Natural killer cell (primary cell): ENCODE measurements at regions not wholly inside any gene's neighbourhood (a gene's known extent, or its start where the extent isn't known, plus 50 kb on each side); places are given as distances from the start of the nearest gene placed in this dataset.

ENCODE experiments used
- ATAC-seq, 3 donors: fragments of 150-1000 bp in 2 of 3; fragments of 200-7000 bp in 1 of 3; cut with Tn5 transposase; 1 replicate in 1 of 3; 2 replicates in 2 of 3; pipeline ENCODE4 v1.10.0; 2021; ENCODE audit warnings: mild to moderate bottlenecking in 2 of 3, moderate library complexity in 2 of 3
- DNase-seq, 2 donors: peaks; one replicate each; pipeline versions ENCODE4 v3.0.0 to v3.0.0-alpha.2; 2013 to 2021; ENCODE audit warnings: mixed read lengths in 1 of 2
- H3K27ac ChIP-seq: one replicate; pipeline ENCODE4 v1.5.1; 2013; ENCODE audit warnings: mild to moderate bottlenecking, low read length
- H3K27me3 ChIP-seq: one replicate; pipeline ENCODE4 v1.6.1; 2013; ENCODE audit warnings: low read length; ENCODE audit not compliant: control insufficient read depth, insufficient read depth
- H3K36me3 ChIP-seq: one replicate; pipeline ENCODE4 v1.6.1; 2013; ENCODE audit warnings: low read length; ENCODE audit not compliant: control insufficient read depth, insufficient read depth
- H3K4me1 ChIP-seq: one replicate; pipeline ENCODE4 v1.6.1; 2013; ENCODE audit warnings: low read length; ENCODE audit not compliant: control insufficient read depth, insufficient read depth
- H3K4me3 ChIP-seq: one replicate; pipeline ENCODE4 v1.5.1; 2013; ENCODE audit warnings: low read length
- H3K9me3 ChIP-seq: one replicate; pipeline ENCODE4 v1.6.1; 2013; ENCODE audit warnings: low read length; ENCODE audit not compliant: control insufficient read depth, insufficient read depth
- H3K27ac Mint-ChIP-seq, 2 donors: one replicate each; pipeline ENCODE4 v1.8.0; 2022; ENCODE audit warnings: mild to moderate bottlenecking in 2 of 2, mixed read lengths in 2 of 2, moderate library complexity in 1 of 2
- H3K27me3 Mint-ChIP-seq, 2 donors: one replicate each; pipeline ENCODE4 v1.8.0; 2022; ENCODE audit warnings: low read depth in 2 of 2, mixed read lengths in 2 of 2
- H3K36me3 Mint-ChIP-seq: one replicate; pipeline ENCODE4 v1.8.0; 2022; ENCODE audit warnings: mixed read lengths
- H3K4me1 Mint-ChIP-seq, 2 donors: one replicate each; pipeline ENCODE4 v1.8.0; 2022; ENCODE audit warnings: mixed read lengths in 2 of 2
- H3K4me3 Mint-ChIP-seq: one replicate; pipeline ENCODE4 v1.8.0; 2022; ENCODE audit warnings: mild to moderate bottlenecking, moderate library complexity, mixed read lengths
- H3K9me3 Mint-ChIP-seq, 2 donors: one replicate each; pipeline ENCODE4 v1.8.0; 2022; ENCODE audit warnings: mixed read lengths in 2 of 2
- CTCF ChIP-seq: fragments of 200-600 bp; IDR thresholded peaks from one replicate; pipeline ENCODE4 v1.8.0; 2022; ENCODE audit warnings: antibody characterized with exemption
- WGBS: methylation state at CpG from one replicate; pipeline ENCODE4 v1.1.7; 2013; ENCODE audit warnings: missing lambda C conversion rate; ENCODE audit not compliant: insufficient coverage; 5-methylcytosine and 5-hydroxymethylcytosine counted together
- intact Hi-C: fragments of 100-400 bp; cut with micrococcal nuclease; formaldehyde crosslinking; loops from one replicate; pipeline ENCODE4 v1.14.2; 2022

GRCh38 chr10:78597796-78598555, 470.8 kb upstream of the ZMIZ1 start:
- Histone ChIP-seq H3K4me1 (no peaks in the 10 kb centered on the region), H3K27ac (no peak overlapping the region), H3K36me3 (no peaks in the 10 kb centered on the region), H3K4me3 (no peak overlapping the region), H3K9me3 (no peaks in the 10 kb centered on the region), H3K27me3 (no peaks in the 10 kb centered on the region)
- no peak overlapping the region for H3K27ac Mint-ChIP-seq
- H3K36me3 Mint-ChIP-seq = no peaks in the 10 kb centered on the region
- no peak for DNase-seq
- H3K9me3 Mint-ChIP-seq = no peaks in the 10 kb centered on the region
- no peak overlapping the region for H3K4me3 Mint-ChIP-seq
- H3K27me3 Mint-ChIP-seq = peaks cover 2 to 14% of the 10 kb centered on the region in 2 donors
- intact Hi-C loops = no loop called here
- TF ChIP-seq CTCF = no peak
- ATAC-seq = no peak
- no peaks in the 10 kb centered on the region for H3K4me1 Mint-ChIP-seq
- WGBS = 94% methylated on average over 11 of the region's 11 CpGs

- Mint-ChIP-seq H3K4me3 (no peak overlapping the region), H3K9me3 (no peaks in the 10 kb centered on the region), H3K36me3 (no peaks in the 10 kb centered on the region), H3K27me3 (peaks cover 2 to 14% of the 10 kb centered on the region in 2 donors), H3K27ac (no peak overlapping the region), H3K4me1 (no peaks in the 10 kb centered on the region)
- intact Hi-C loops = no loop called here
- DNase-seq (peak in 1 of 2 donors; percentile 14), ATAC-seq (no peak)
- Histone ChIP-seq H3K4me1 (no peaks in the 10 kb centered on the region), H3K4me3 (no peak overlapping the region), H3K36me3 (no peaks in the 10 kb centered on the region), H3K27ac (no peak overlapping the region), H3K9me3 (no peaks in the 10 kb centered on the region), H3K27me3 (no peaks in the 10 kb centered on the region)
- no peak for TF ChIP-seq CTCF
- WGBS = 87% methylated on average over 3 of the region's 3 CpGs
Observed at GRCh38 chr10:78599122-78599853, 469.5 kb upstream of the ZMIZ1 start.

GRCh38 chr10:78600121-78600665, 468.6 kb upstream of the ZMIZ1 start:
- TF ChIP-seq CTCF = no peak
- intact Hi-C loops = no loop called here
- Mint-ChIP-seq H3K4me3 (no peak overlapping the region), H3K27me3 (peaks cover 6 to 20% of the 10 kb centered on the region in 2 donors), H3K9me3 (no peaks in the 10 kb centered on the region), H3K27ac (no peak overlapping the region), H3K4me1 (no peaks in the 10 kb centered on the region), H3K36me3 (no peaks in the 10 kb centered on the region)
- WGBS = 73% methylated on average over 5 of the region's 5 CpGs
- H3K4me3 ChIP-seq = no peak overlapping the region
- H3K36me3 ChIP-seq = no peaks in the 10 kb centered on the region
- DNase-seq = no peak
- no peaks in the 10 kb centered on the region for H3K4me1 ChIP-seq
- no peak overlapping the region for H3K27ac ChIP-seq
- ATAC-seq = no peak
- H3K27me3 ChIP-seq = no peaks in the 10 kb centered on the region
- no peaks in the 10 kb centered on the region for H3K9me3 ChIP-seq
